Breast epithelium (tissue), 3 donors: ENCODE measurements at regions not wholly inside any gene's neighbourhood (a gene's known extent, or its start where the extent isn't known, plus 50 kb on each side); places are given as distances from the start of the nearest gene placed in this dataset.

Source experiments
- CTCF ChIP-seq, 3 donors: fragments of 450-650 bp; IDR thresholded peaks; one replicate each; pipeline ENCODE4 v1.5.1; 2016 to 2017; ENCODE audit warnings: antibody characterized with exemption in 3 of 3, mild to moderate bottlenecking in 3 of 3, moderate library complexity in 3 of 3
- POLR2A ChIP-seq: fragments of 450-650 bp; IDR thresholded peaks from one replicate; pipeline ENCODE4 v1.6.1; 2016; ENCODE audit warnings: antibody characterized with exemption, mild to moderate bottlenecking, moderate library complexity

GRCh38 chr7:125695626-125696025 lies 766.0 kb upstream of the POT1 start:
- TF ChIP-seq CTCF (IDR thresholded peaks at IDR 0.05) = no peak
- no peak for TF ChIP-seq POLR2A
